ENCODE measurements at regions not wholly inside any gene's neighbourhood (a gene's known extent, or its start where the extent isn't known, plus 50 kb on each side); places are given as distances from the start of the nearest gene placed in this dataset.

GRCh38 chr2:49260979-49261538, 106.7 kb upstream of the FSHR start:
- DNase-seq: no peak
- WGBS (ENCODE audit: insufficient coverage): 79% methylated on average over 3 of the region's 6 CpGs
- no peaks in the 10 kb centered on the region for H3K4me1 ChIP-seq (ENCODE audit: control extremely low read depth in 1 of 4, control insufficient read depth in 4 of 4, insufficient read depth in 4 of 4, low read length in 3 of 4)
- no peaks in the 10 kb centered on the region for H3K9me3 ChIP-seq (ENCODE audit: control extremely low read depth in 1 of 5, control insufficient read depth in 4 of 5, insufficient read depth in 2 of 5, low read depth in 1 of 5, low read length in 4 of 5)
- H3K27ac ChIP-seq (ENCODE audit: insufficient read depth in 1 of 2, low read depth in 1 of 2, low read length in 2 of 2, poor library complexity in 1 of 2, severe bottlenecking in 2 of 2): no peak overlapping the region
- CTCF ChIA-PET: no interaction called here
- POLR2A ChIA-PET: no interaction called here
- H3K36me3 ChIP-seq (ENCODE audit: control insufficient read depth in 4 of 4, insufficient read depth in 4 of 4, low read length in 3 of 4): no peaks in the 10 kb centered on the region
- H3K4me3 ChIP-seq (ENCODE audit: control insufficient read depth in 1 of 7, extremely low read depth in 1 of 7, insufficient read depth in 4 of 7, low read depth in 2 of 7, low read length in 6 of 7): no peak overlapping the region
- no peaks in the 10 kb centered on the region for H3K27me3 ChIP-seq (replicated peaks in 2 of 5; ENCODE audit: control insufficient read depth in 4 of 5, insufficient read depth in 5 of 5, low read length in 4 of 5)

GRCh38 chr2:49259926-49260325, 105.6 kb upstream of the FSHR start:
- no peaks in the 10 kb centered on the region for H3K4me1 ChIP-seq (ENCODE audit: control extremely low read depth in 1 of 4, control insufficient read depth in 4 of 4, insufficient read depth in 4 of 4, low read length in 3 of 4)
- no peaks in the 10 kb centered on the region for H3K9me3 ChIP-seq (ENCODE audit: control extremely low read depth in 1 of 5, control insufficient read depth in 4 of 5, insufficient read depth in 2 of 5, low read depth in 1 of 5, low read length in 4 of 5)
- no peaks in the 10 kb centered on the region for H3K27me3 ChIP-seq (replicated peaks in 2 of 5; ENCODE audit: control insufficient read depth in 4 of 5, insufficient read depth in 5 of 5, low read length in 4 of 5)
- ChIA-PET CTCF (no interaction called here), POLR2A (no interaction called here)
- H3K4me3 ChIP-seq (ENCODE audit: control insufficient read depth in 1 of 7, extremely low read depth in 1 of 7, insufficient read depth in 4 of 7, low read depth in 2 of 7, low read length in 6 of 7): no peak overlapping the region
- H3K36me3 ChIP-seq (ENCODE audit: control insufficient read depth in 4 of 4, insufficient read depth in 4 of 4, low read length in 3 of 4): no peaks in the 10 kb centered on the region
- 100% methylated on average over 1 of the region's 1 CpG for WGBS (ENCODE audit: insufficient coverage)
- no peak for DNase-seq
- H3K27ac ChIP-seq (ENCODE audit: insufficient read depth in 1 of 2, low read depth in 1 of 2, low read length in 2 of 2, poor library complexity in 1 of 2, severe bottlenecking in 2 of 2): no peak overlapping the region

GRCh38 chr2:49255409-49255971, 101.2 kb upstream of the FSHR start:
- Histone ChIP-seq H3K27me3 (replicated peaks in 2 of 5; ENCODE audit: control insufficient read depth in 4 of 5, insufficient read depth in 5 of 5, low read length in 4 of 5) (peaks cover 0 to 2% (median 0%) of the 10 kb centered on the region in 5 experiments), H3K4me1 (ENCODE audit: control extremely low read depth in 1 of 4, control insufficient read depth in 4 of 4, insufficient read depth in 4 of 4, low read length in 3 of 4) (no peaks in the 10 kb centered on the region), H3K9me3 (ENCODE audit: control extremely low read depth in 1 of 5, control insufficient read depth in 4 of 5, insufficient read depth in 2 of 5, low read depth in 1 of 5, low read length in 4 of 5) (no peaks in the 10 kb centered on the region), H3K27ac (ENCODE audit: insufficient read depth in 1 of 2, low read depth in 1 of 2, low read length in 2 of 2, poor library complexity in 1 of 2, severe bottlenecking in 2 of 2) (no peak overlapping the region), H3K4me3 (ENCODE audit: control insufficient read depth in 1 of 7, extremely low read depth in 1 of 7, insufficient read depth in 4 of 7, low read depth in 2 of 7, low read length in 6 of 7) (no peak overlapping the region), H3K36me3 (ENCODE audit: control insufficient read depth in 4 of 4, insufficient read depth in 4 of 4, low read length in 3 of 4) (no peaks in the 10 kb centered on the region)
- ChIA-PET POLR2A (no interaction called here), CTCF (no interaction called here)
- WGBS (ENCODE audit: insufficient coverage): 95% methylated on average over 3 of the region's 3 CpGs
- no peak for DNase-seq

- Histone ChIP-seq H3K9me3 (ENCODE audit: control extremely low read depth in 1 of 5, control insufficient read depth in 4 of 5, insufficient read depth in 2 of 5, low read depth in 1 of 5, low read length in 4 of 5) (no peaks in the 10 kb centered on the region), H3K4me1 (ENCODE audit: control extremely low read depth in 1 of 4, control insufficient read depth in 4 of 4, insufficient read depth in 4 of 4, low read length in 3 of 4) (no peaks in the 10 kb centered on the region), H3K27ac (ENCODE audit: insufficient read depth in 1 of 2, low read depth in 1 of 2, low read length in 2 of 2, poor library complexity in 1 of 2, severe bottlenecking in 2 of 2) (no peak overlapping the region), H3K4me3 (ENCODE audit: control insufficient read depth in 1 of 7, extremely low read depth in 1 of 7, insufficient read depth in 4 of 7, low read depth in 2 of 7, low read length in 6 of 7) (no peak overlapping the region), H3K27me3 (replicated peaks in 2 of 5; ENCODE audit: control insufficient read depth in 4 of 5, insufficient read depth in 5 of 5, low read length in 4 of 5) (peaks cover 0 to 2% (median 0%) of the 10 kb centered on the region in 5 experiments), H3K36me3 (ENCODE audit: control insufficient read depth in 4 of 4, insufficient read depth in 4 of 4, low read length in 3 of 4) (no peaks in the 10 kb centered on the region)
- CTCF ChIA-PET: no interaction called here
- 63% methylated on average over 5 of the region's 6 CpGs for WGBS (ENCODE audit: insufficient coverage)
- POLR2A ChIA-PET: no interaction called here
- no peak for DNase-seq
Observed at GRCh38 chr2:49254401-49254800, 100.1 kb upstream of the FSHR start.

GRCh38 chr2:49251766-49252165, 97.5 kb upstream of the FSHR start:
- DNase-seq: no peak
- Histone ChIP-seq H3K36me3 (ENCODE audit: control insufficient read depth in 4 of 4, insufficient read depth in 4 of 4, low read length in 3 of 4) (no peaks in the 10 kb centered on the region), H3K27ac (ENCODE audit: insufficient read depth in 1 of 2, low read depth in 1 of 2, low read length in 2 of 2, poor library complexity in 1 of 2, severe bottlenecking in 2 of 2) (no peak overlapping the region), H3K4me3 (ENCODE audit: control insufficient read depth in 1 of 7, extremely low read depth in 1 of 7, insufficient read depth in 4 of 7, low read depth in 2 of 7, low read length in 6 of 7) (no peak overlapping the region), H3K27me3 (replicated peaks in 2 of 5; ENCODE audit: control insufficient read depth in 4 of 5, insufficient read depth in 5 of 5, low read length in 4 of 5) (peaks cover 0 to 2% (median 0%) of the 10 kb centered on the region in 5 experiments), H3K4me1 (ENCODE audit: control extremely low read depth in 1 of 4, control insufficient read depth in 4 of 4, insufficient read depth in 4 of 4, low read length in 3 of 4) (no peaks in the 10 kb centered on the region), H3K9me3 (ENCODE audit: control extremely low read depth in 1 of 5, control insufficient read depth in 4 of 5, insufficient read depth in 2 of 5, low read depth in 1 of 5, low read length in 4 of 5) (no peaks in the 10 kb centered on the region)
- ChIA-PET CTCF (no interaction called here), POLR2A (no interaction called here)
- no CpG with 5 or more reads among the region's 1 CpG for WGBS (ENCODE audit: insufficient coverage)

- Histone ChIP-seq H3K4me1 (ENCODE audit: control extremely low read depth in 1 of 4, control insufficient read depth in 4 of 4, insufficient read depth in 4 of 4, low read length in 3 of 4) (no peaks in the 10 kb centered on the region), H3K9me3 (ENCODE audit: control extremely low read depth in 1 of 5, control insufficient read depth in 4 of 5, insufficient read depth in 2 of 5, low read depth in 1 of 5, low read length in 4 of 5) (no peaks in the 10 kb centered on the region), H3K36me3 (ENCODE audit: control insufficient read depth in 4 of 4, insufficient read depth in 4 of 4, low read length in 3 of 4) (no peaks in the 10 kb centered on the region), H3K27me3 (replicated peaks in 2 of 5; ENCODE audit: control insufficient read depth in 4 of 5, insufficient read depth in 5 of 5, low read length in 4 of 5) (peaks cover 0 to 2% (median 0%) of the 10 kb centered on the region in 5 experiments), H3K4me3 (ENCODE audit: control insufficient read depth in 1 of 7, extremely low read depth in 1 of 7, insufficient read depth in 4 of 7, low read depth in 2 of 7, low read length in 6 of 7) (no peak overlapping the region), H3K27ac (ENCODE audit: insufficient read depth in 1 of 2, low read depth in 1 of 2, low read length in 2 of 2, poor library complexity in 1 of 2, severe bottlenecking in 2 of 2) (no peak overlapping the region)
- no peak for DNase-seq
- 75% methylated on average over 5 of the region's 5 CpGs for WGBS (ENCODE audit: insufficient coverage)
- POLR2A ChIA-PET: no interaction called here
- CTCF ChIA-PET: no interaction called here
Observed at GRCh38 chr2:49251251-49251650, 96.9 kb upstream of the FSHR start.

GRCh38 chr2:49248506-49248905, 94.2 kb upstream of the FSHR start:
- H3K9me3 ChIP-seq (ENCODE audit: control extremely low read depth in 1 of 5, control insufficient read depth in 4 of 5, insufficient read depth in 2 of 5, low read depth in 1 of 5, low read length in 4 of 5): no peaks in the 10 kb centered on the region
- H3K36me3 ChIP-seq (ENCODE audit: control insufficient read depth in 4 of 4, insufficient read depth in 4 of 4, low read length in 3 of 4): no peaks in the 10 kb centered on the region
- ChIA-PET POLR2A (no interaction called here), CTCF (no interaction called here)
- H3K27me3 ChIP-seq (replicated peaks in 2 of 5; ENCODE audit: control insufficient read depth in 4 of 5, insufficient read depth in 5 of 5, low read length in 4 of 5): no peaks in the 10 kb centered on the region
- no peak for DNase-seq
- no peaks in the 10 kb centered on the region for H3K4me1 ChIP-seq (ENCODE audit: control extremely low read depth in 1 of 4, control insufficient read depth in 4 of 4, insufficient read depth in 4 of 4, low read length in 3 of 4)
- H3K27ac ChIP-seq (ENCODE audit: insufficient read depth in 1 of 2, low read depth in 1 of 2, low read length in 2 of 2, poor library complexity in 1 of 2, severe bottlenecking in 2 of 2): no peak overlapping the region
- no peak overlapping the region for H3K4me3 ChIP-seq (ENCODE audit: control insufficient read depth in 1 of 7, extremely low read depth in 1 of 7, insufficient read depth in 4 of 7, low read depth in 2 of 7, low read length in 6 of 7)
- 100% methylated on average over 1 of the region's 1 CpG for WGBS (ENCODE audit: insufficient coverage)

Data from common myeloid progenitor, CD34-positive (primary cell).